Suprapubic skin (tissue), 4 donors: ENCODE measurements at regions not wholly inside any gene's neighbourhood (a gene's known extent, or its start where the extent isn't known, plus 50 kb on each side); places are given as distances from the start of the nearest gene placed in this dataset.

Experiments used
- CTCF ChIP-seq, 2 donors: fragments of 200-600 bp in 1 of 2; fragments of 450-650 bp in 1 of 2; sonication (generic) in 1 of 2; IDR thresholded peaks; one replicate each; pipeline ENCODE4 v1.5.1; 2016 to 2019; ENCODE audit warnings: antibody characterized with exemption in 2 of 2, mild to moderate bottlenecking in 1 of 2, moderate library complexity in 1 of 2
- POLR2A ChIP-seq, 2 donors: fragments of 450-650 bp; IDR thresholded peaks; one replicate each; pipeline ENCODE4 v1.6.1; 2017; ENCODE audit warnings: antibody characterized with exemption in 2 of 2, mild to moderate bottlenecking in 2 of 2, moderate library complexity in 2 of 2
- POLR2AphosphoS5 ChIP-seq, 3 donors: sonication (generic); formaldehyde crosslinking; IDR thresholded peaks; one replicate each; pipeline ENCODE4 v1.6.1; 2017; ENCODE audit warnings: antibody characterized with exemption in 3 of 3

GRCh38 chr12:38151991-38152700, 164.4 kb upstream of the ALG10B start:
- no peak for TF ChIP-seq CTCF (IDR thresholded peaks at IDR 0.05)
- no peak for TF ChIP-seq POLR2AphosphoS5 (IDR thresholded peaks at IDR 0.05)
- no peak for TF ChIP-seq POLR2A (IDR thresholded peaks at IDR 0.05)
